SK-N-SH treated with all-trans-retinoic acid at 6 μM for 48 hours (cell line): ENCODE measurements at regions not wholly inside any gene's neighbourhood (a gene's known extent, or its start where the extent isn't known, plus 50 kb on each side); places are given as distances from the start of the nearest gene placed in this dataset.

Source experiments
- ATAC-seq: fragments of 200-7000 bp; cut with Tn5 transposase; 3 replicates; pipeline ENCODE4 v1.9.1; 2020; ENCODE audit warnings: mild to moderate bottlenecking, moderate library complexity
- ARNTL ChIP-seq: fragments of 450-650 bp; formaldehyde crosslinking; IDR thresholded peaks from 2 replicates; pipeline ENCODE4 v1.5.0; 2020; ENCODE audit warnings: low read depth, mild to moderate bottlenecking, moderate library complexity, borderline replicate concordance
- BACH2 ChIP-seq: fragments of 250-450 bp; sonication (Bioruptor Pico); IDR thresholded peaks from 2 replicates; pipeline ENCODE4 v1.9.0; 2021; ENCODE audit warnings: mild to moderate bottlenecking, borderline replicate concordance
- CREB5 ChIP-seq: fragments of 250-450 bp; sonication (Bioruptor Pico); IDR thresholded peaks from 2 replicates; pipeline ENCODE4 v1.5.1; 2020; ENCODE audit warnings: low read depth, mild to moderate bottlenecking, moderate library complexity
- CSDC2 ChIP-seq: fragments of 250-450 bp; sonication (Bioruptor Pico); IDR thresholded peaks from 2 replicates; pipeline ENCODE4 v1.5.0; 2020; ENCODE audit warnings: mild to moderate bottlenecking, moderate library complexity
- ESRRG ChIP-seq: fragments of 250-450 bp; sonication (Bioruptor Pico); IDR thresholded peaks from 2 replicates; pipeline ENCODE4 v1.6.1; 2021; ENCODE audit warnings: mild to moderate bottlenecking
- GLIS3 ChIP-seq: fragments of 250-450 bp; sonication (Bioruptor Pico); IDR thresholded peaks from 2 replicates; pipeline ENCODE4 v1.5.0; 2020; ENCODE audit warnings: mild to moderate bottlenecking, moderate library complexity
- ISL1 ChIP-seq: fragments of 250-450 bp; sonication (Bioruptor Pico); IDR thresholded peaks from 2 replicates; pipeline ENCODE4 v2.1.2; 2022; ENCODE audit warnings: mild to moderate bottlenecking, moderate library complexity
- OSR1 ChIP-seq: fragments of 250-450 bp; sonication (Bioruptor Pico); IDR thresholded peaks from 2 replicates; pipeline ENCODE4 v1.8.0; 2022; ENCODE audit warnings: moderate library complexity, mild to moderate bottlenecking, inconsistent platforms
- PATZ1 ChIP-seq: fragments of 250-450 bp; sonication (Bioruptor Pico); IDR thresholded peaks from 2 replicates; pipeline ENCODE4 v1.8.0; 2020; ENCODE audit warnings: mild to moderate bottlenecking, moderate library complexity, borderline replicate concordance
- POU6F1 ChIP-seq: fragments of 250-450 bp; sonication (Bioruptor Pico); IDR thresholded peaks from 2 replicates; pipeline ENCODE4 v1.8.0; 2021; ENCODE audit warnings: low read depth, mild to moderate bottlenecking, moderate library complexity, borderline replicate concordance
- PPARA ChIP-seq: fragments of 250-450 bp; sonication (Bioruptor Pico); IDR thresholded peaks from 2 replicates; pipeline ENCODE4 v1.5.0; 2020; ENCODE audit warnings: mild to moderate bottlenecking, borderline replicate concordance
- RARB ChIP-seq: fragments of 250-450 bp; sonication (Bioruptor Pico); IDR thresholded peaks from 2 replicates; pipeline ENCODE4 v1.8.0; 2021; ENCODE audit warnings: mild to moderate bottlenecking, moderate library complexity
- TCF4 ChIP-seq: fragments of 250-450 bp; sonication (Bioruptor Pico); IDR thresholded peaks from 2 replicates; pipeline ENCODE4 v1.8.0; 2021; ENCODE audit warnings: mild to moderate bottlenecking, moderate library complexity, borderline replicate concordance
- TSHZ2 ChIP-seq: fragments of 250-450 bp; sonication (Bioruptor Pico); IDR thresholded peaks from 2 replicates; pipeline ENCODE4 v1.5.0; 2020; ENCODE audit warnings: mild to moderate bottlenecking, moderate library complexity
- ZC3H10 ChIP-seq: fragments of 250-450 bp; sonication (Bioruptor Pico); IDR thresholded peaks from 2 replicates; pipeline ENCODE4 v1.5.1; 2021; ENCODE audit warnings: mild to moderate bottlenecking, moderate library complexity
- ZFP3 ChIP-seq: fragments of 250-450 bp; sonication (Bioruptor Pico); IDR thresholded peaks from 2 replicates; pipeline ENCODE4 v1.5.0; 2020; ENCODE audit warnings: mild to moderate bottlenecking, moderate library complexity
- ZFP30 ChIP-seq: fragments of 450-650 bp; formaldehyde crosslinking; IDR thresholded peaks from 2 replicates; pipeline ENCODE4 v1.5.0; 2022; ENCODE audit warnings: mild to moderate bottlenecking, moderate library complexity
- ZNF565 ChIP-seq: fragments of 450-650 bp; formaldehyde crosslinking; conservative IDR thresholded peaks from 2 replicates; pipeline ENCODE4 v1.5.0; 2020; ENCODE audit warnings: low read depth, mild to moderate bottlenecking, moderate library complexity
- ZNF70 ChIP-seq: fragments of 450-650 bp; formaldehyde crosslinking; IDR thresholded peaks from 2 replicates; pipeline ENCODE4 v1.5.0; 2020; ENCODE audit warnings: mild to moderate bottlenecking, moderate library complexity

GRCh38 chr2:128600581-128601297, 282.1 kb upstream of the HS6ST1 start:
- TF ChIP-seq ARNTL (CRISPR knock-in tag) (no peak), TSHZ2 (CRISPR knock-in tag) (no peak)
- no peak for ATAC-seq

GRCh38 chr2:128601298-128602037, 282.8 kb upstream of the HS6ST1 start:
- no peak for TF ChIP-seq ARNTL (CRISPR knock-in tag)
- no peak for TF ChIP-seq ZFP30 (CRISPR knock-in tag)
- no peak for TF ChIP-seq GLIS3 (CRISPR knock-in tag)
- TF ChIP-seq PATZ1 (CRISPR knock-in tag): no peak
- TF ChIP-seq ZFP3 (CRISPR knock-in tag): no peak
- no peak for TF ChIP-seq ESRRG
- no peak for TF ChIP-seq ZNF565 (CRISPR knock-in tag)
- no peak for TF ChIP-seq CSDC2 (CRISPR knock-in tag)
- ATAC-seq: no peak

- ATAC-seq: no peak
Observed at GRCh38 chr2:128602038-128602698, 283.5 kb upstream of the HS6ST1 start.

More at GRCh38 chr2:128602038-128602698, 283.5 kb upstream of the HS6ST1 start:
- no peak for TF ChIP-seq POU6F1 (CRISPR knock-in tag)
- no peak for TF ChIP-seq OSR1 (CRISPR knock-in tag)
- TF ChIP-seq BACH2 (CRISPR knock-in tag): no peak
- TF ChIP-seq ISL1 (CRISPR knock-in tag): no peak
- no peak for TF ChIP-seq TCF4 (CRISPR knock-in tag)
- TF ChIP-seq ZFP30 (CRISPR knock-in tag): no peak
- TF ChIP-seq GLIS3 (CRISPR knock-in tag): no peak
- no peak for TF ChIP-seq PATZ1 (CRISPR knock-in tag)
- TF ChIP-seq ZFP3 (CRISPR knock-in tag): no peak
- no peak for TF ChIP-seq ZNF70 (CRISPR knock-in tag)
- TF ChIP-seq ZC3H10 (CRISPR knock-in tag): no peak
- TF ChIP-seq CREB5 (CRISPR knock-in tag): no peak
- TF ChIP-seq PPARA (CRISPR knock-in tag): no peak
- TF ChIP-seq ESRRG: no peak
- TF ChIP-seq RARB (CRISPR knock-in tag): no peak
